ENCODE measurements at regions not wholly inside any gene's neighbourhood (a gene's known extent, or its start where the extent isn't known, plus 50 kb on each side); places are given as distances from the start of the nearest gene placed in this dataset.

GRCh38 chr12:23132357-23132756, 507.4 kb downstream of the ETNK1 start:
- Histone ChIP-seq H3K4me3 (ENCODE audit: low read length) (no peak overlapping the region), H3K36me3 (ENCODE audit: control insufficient read depth, insufficient read depth, low read length) (no peaks in the 10 kb centered on the region), H3K27ac (ENCODE audit: low read length) (no peak overlapping the region), H3K4me1 (ENCODE audit: control insufficient read depth, insufficient read depth, low read length) (no peaks in the 10 kb centered on the region), H3K27me3 (ENCODE audit: control insufficient read depth, insufficient read depth, low read length) (no peaks in the 10 kb centered on the region), H3K9me3 (ENCODE audit: control insufficient read depth, insufficient read depth, low read length) (no peaks in the 10 kb centered on the region)
- peaks cover 2 to 6% of the 10 kb centered on the region in 2 donors for H3K9me3 Mint-ChIP-seq
- no peaks in the 10 kb centered on the region for H3K4me1 Mint-ChIP-seq
- no peak overlapping the region for H3K4me3 Mint-ChIP-seq
- no peak for TF ChIP-seq CTCF (IDR thresholded peaks at IDR 0.05)
- DNase-seq (no peak), ATAC-seq (no peak)
- no peaks in the 10 kb centered on the region for H3K27me3 Mint-ChIP-seq (ENCODE audit: low read depth in 2 of 2)
- H3K27ac Mint-ChIP-seq, result no peak overlapping the region
- 94% methylated on average over 1 of the region's 1 CpG for WGBS (ENCODE audit: insufficient coverage)
- intact Hi-C loops (cut with micrococcal nuclease), result no loop called here
- no peaks in the 10 kb centered on the region for H3K36me3 Mint-ChIP-seq

GRCh38 chr12:23133471-23133870, 508.5 kb downstream of the ETNK1 start:
- no peak overlapping the region for H3K4me3 Mint-ChIP-seq
- H3K27me3 ChIP-seq (ENCODE audit: control insufficient read depth, insufficient read depth, low read length), result no peaks in the 10 kb centered on the region
- 60% methylated on average over 1 of the region's 1 CpG for WGBS (ENCODE audit: insufficient coverage)
- no peaks in the 10 kb centered on the region for H3K4me1 Mint-ChIP-seq
- no peak overlapping the region for H3K27ac ChIP-seq (ENCODE audit: low read length)
- TF ChIP-seq CTCF (IDR thresholded peaks at IDR 0.05), result no peak
- H3K4me1 ChIP-seq (ENCODE audit: control insufficient read depth, insufficient read depth, low read length), result no peaks in the 10 kb centered on the region
- no peaks in the 10 kb centered on the region for H3K36me3 Mint-ChIP-seq
- no peaks in the 10 kb centered on the region for H3K27me3 Mint-ChIP-seq (ENCODE audit: low read depth in 2 of 2)
- H3K36me3 ChIP-seq (ENCODE audit: control insufficient read depth, insufficient read depth, low read length), result no peaks in the 10 kb centered on the region
- H3K27ac Mint-ChIP-seq, result no peak overlapping the region
- ATAC-seq (no peak), DNase-seq (no peak)
- no peaks in the 10 kb centered on the region for H3K9me3 ChIP-seq (ENCODE audit: control insufficient read depth, insufficient read depth, low read length)
- H3K4me3 ChIP-seq (ENCODE audit: low read length), result no peak overlapping the region
- H3K9me3 Mint-ChIP-seq, result peaks cover 3 to 6% of the 10 kb centered on the region in 2 donors
- intact Hi-C loops (cut with micrococcal nuclease), result no loop called here

- Mint-ChIP-seq H3K27ac (no peak overlapping the region), H3K4me1 (no peaks in the 10 kb centered on the region), H3K27me3 (ENCODE audit: low read depth in 2 of 2) (no peaks in the 10 kb centered on the region), H3K4me3 (no peak overlapping the region), H3K9me3 (peaks cover 9 to 13% of the 10 kb centered on the region in 2 donors), H3K36me3 (no peaks in the 10 kb centered on the region)
- Histone ChIP-seq H3K27ac (ENCODE audit: low read length) (no peak overlapping the region), H3K9me3 (ENCODE audit: control insufficient read depth, insufficient read depth, low read length) (no peaks in the 10 kb centered on the region), H3K27me3 (ENCODE audit: control insufficient read depth, insufficient read depth, low read length) (no peaks in the 10 kb centered on the region), H3K4me1 (ENCODE audit: control insufficient read depth, insufficient read depth, low read length) (no peaks in the 10 kb centered on the region), H3K4me3 (ENCODE audit: low read length) (no peak overlapping the region), H3K36me3 (ENCODE audit: control insufficient read depth, insufficient read depth, low read length) (no peaks in the 10 kb centered on the region)
- DNase-seq (no peak), ATAC-seq (no peak)
- intact Hi-C loops (cut with micrococcal nuclease), result no loop called here
- WGBS (ENCODE audit: insufficient coverage), result 93% methylated on average over 4 of the region's 4 CpGs
- no peak for TF ChIP-seq CTCF (IDR thresholded peaks at IDR 0.05)
These were observed 514.1 kb downstream of the ETNK1 start for GRCh38 chr12:23139026-23139425.

- Mint-ChIP-seq H3K27ac (no peak overlapping the region), H3K36me3 (peaks cover 8% of the 10 kb centered on the region), H3K4me3 (no peak overlapping the region), H3K4me1 (no peaks in the 10 kb centered on the region), H3K9me3 (peaks cover 16 to 27% of the 10 kb centered on the region in 2 donors), H3K27me3 (ENCODE audit: low read depth in 2 of 2) (no peaks in the 10 kb centered on the region)
- no peak for TF ChIP-seq CTCF (IDR thresholded peaks at IDR 0.05)
- intact Hi-C loops (cut with micrococcal nuclease), result no loop called here
- DNase-seq (no peak), ATAC-seq (no peak)
- Histone ChIP-seq H3K4me3 (ENCODE audit: low read length) (no peak overlapping the region), H3K36me3 (ENCODE audit: control insufficient read depth, insufficient read depth, low read length) (no peaks in the 10 kb centered on the region), H3K9me3 (ENCODE audit: control insufficient read depth, insufficient read depth, low read length) (peaks cover 2% of the 10 kb centered on the region), H3K27ac (ENCODE audit: low read length) (no peak overlapping the region), H3K4me1 (ENCODE audit: control insufficient read depth, insufficient read depth, low read length) (no peaks in the 10 kb centered on the region), H3K27me3 (ENCODE audit: control insufficient read depth, insufficient read depth, low read length) (no peaks in the 10 kb centered on the region)
These were observed 515.7 kb downstream of the ETNK1 start for GRCh38 chr12:23140710-23141109.
